ENCODE measurements at regions not wholly inside any gene's neighbourhood (a gene's known extent, or its start where the extent isn't known, plus 50 kb on each side); places are given as distances from the start of the nearest gene placed in this dataset.
"Not testable (repeated sequence)": the region's sequence is repeated elsewhere in the genome, so short reads cannot be mapped to it uniquely, and the experiment has no call there.

DNA sequence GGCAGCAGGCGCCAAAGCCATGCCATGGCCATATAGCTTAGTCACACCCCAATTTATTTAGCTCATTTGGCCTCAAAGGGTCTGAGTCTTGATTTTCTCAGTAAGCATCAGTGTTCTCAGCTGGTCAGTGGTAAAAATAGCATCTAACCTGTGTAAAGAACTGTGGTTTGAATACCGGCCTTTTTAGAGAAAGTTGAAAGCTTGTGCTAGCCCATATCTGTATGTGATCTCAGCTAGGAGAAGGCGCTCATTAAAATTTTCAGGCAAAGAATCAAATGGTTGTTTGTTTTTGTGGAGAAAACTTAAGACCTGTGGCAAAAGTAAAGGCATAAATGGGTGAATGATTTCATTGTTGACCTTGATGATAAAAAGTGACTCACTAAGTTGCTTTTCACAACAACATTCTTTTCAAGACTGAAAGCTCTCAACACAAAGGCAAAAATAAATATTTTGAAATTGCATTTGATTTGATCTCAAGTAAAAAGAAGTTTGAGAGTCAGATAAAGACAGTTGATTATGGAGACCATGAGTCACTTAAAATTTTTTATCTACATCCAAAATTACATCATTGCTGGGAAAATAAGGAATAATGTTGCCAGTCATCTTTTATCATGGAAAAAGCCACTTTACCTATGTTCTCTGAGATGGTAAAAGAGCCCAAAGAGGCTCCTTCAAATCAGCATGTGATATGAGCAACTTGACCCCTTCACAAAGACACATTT lies 128.5 kb upstream of the RGS6 start:
- Histone ChIP-seq H3K36me3 (ENCODE audit: low read depth) (no peaks in the 10 kb centered on the region), H3K9me3 (ENCODE audit: insufficient read depth, low read depth) (no peaks in the 10 kb centered on the region), H3K4me3 (no peak overlapping the region), H2AFZ (no peak overlapping the region), H3K9me2 (ENCODE audit: insufficient read depth) (no peaks in the 10 kb centered on the region), H3K4me1 (replicated peaks; ENCODE audit: insufficient read depth) (peaks cover 25% of the 10 kb centered on the region), H3K27ac (peak overlapping the region; percentile 82), H3K4me2 (peak overlapping the region; percentile 48), H3F3A (ENCODE audit: insufficient read depth, low read depth) (peaks cover 24% of the 10 kb centered on the region), H4K20me1 (ENCODE audit: insufficient read depth) (no peaks in the 10 kb centered on the region), H3K27me3 (ENCODE audit: insufficient read depth, low read depth) (peaks cover 5% of the 10 kb centered on the region), H3K79me2 (ENCODE audit: low read depth) (no peaks in the 10 kb centered on the region)
- intact Hi-C loops (cut with micrococcal nuclease; ENCODE audit: unreplicated experiment), result no loop called here
- ChIA-PET POLR2A (ENCODE audit: unreplicated experiment) (interaction anchor here (0.6 kb wide), 2 partner anchors 50 to 51 kb away, joined by 3 to 4 read pairs; no protein-coding TSS in a partner anchor), CTCF (interaction anchor here (0.5 to 0.6 kb wide), 2 partner anchors 59 to 168 kb away, joined by 3 to 6 read pairs; no protein-coding TSS in a partner anchor)
- no TSS peak for BruUV-seq (replicated peaks)
- DNase-seq, result peak; percentile 2 to 97
- TF ChIP-seq EZH2 (IDR thresholded peaks at IDR 0.05; ENCODE audit: low read depth), result no peak
- TF ChIP-seq, protein P1, sequence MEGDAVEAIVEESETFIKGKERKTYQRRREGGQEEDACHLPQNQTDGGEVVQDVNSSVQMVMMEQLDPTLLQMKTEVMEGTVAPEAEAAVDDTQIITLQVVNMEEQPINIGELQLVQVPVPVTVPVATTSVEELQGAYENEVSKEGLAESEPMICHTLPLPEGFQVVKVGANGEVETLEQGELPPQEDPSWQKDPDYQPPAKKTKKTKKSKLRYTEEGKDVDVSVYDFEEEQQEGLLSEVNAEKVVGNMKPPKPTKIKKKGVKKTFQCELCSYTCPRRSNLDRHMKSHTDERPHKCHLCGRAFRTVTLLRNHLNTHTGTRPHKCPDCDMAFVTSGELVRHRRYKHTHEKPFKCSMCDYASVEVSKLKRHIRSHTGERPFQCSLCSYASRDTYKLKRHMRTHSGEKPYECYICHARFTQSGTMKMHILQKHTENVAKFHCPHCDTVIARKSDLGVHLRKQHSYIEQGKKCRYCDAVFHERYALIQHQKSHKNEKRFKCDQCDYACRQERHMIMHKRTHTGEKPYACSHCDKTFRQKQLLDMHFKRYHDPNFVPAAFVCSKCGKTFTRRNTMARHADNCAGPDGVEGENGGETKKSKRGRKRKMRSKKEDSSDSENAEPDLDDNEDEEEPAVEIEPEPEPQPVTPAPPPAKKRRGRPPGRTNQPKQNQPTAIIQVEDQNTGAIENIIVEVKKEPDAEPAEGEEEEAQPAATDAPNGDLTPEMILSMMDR (conservative IDR thresholded peaks at IDR 0.05), result no peak

DNA sequence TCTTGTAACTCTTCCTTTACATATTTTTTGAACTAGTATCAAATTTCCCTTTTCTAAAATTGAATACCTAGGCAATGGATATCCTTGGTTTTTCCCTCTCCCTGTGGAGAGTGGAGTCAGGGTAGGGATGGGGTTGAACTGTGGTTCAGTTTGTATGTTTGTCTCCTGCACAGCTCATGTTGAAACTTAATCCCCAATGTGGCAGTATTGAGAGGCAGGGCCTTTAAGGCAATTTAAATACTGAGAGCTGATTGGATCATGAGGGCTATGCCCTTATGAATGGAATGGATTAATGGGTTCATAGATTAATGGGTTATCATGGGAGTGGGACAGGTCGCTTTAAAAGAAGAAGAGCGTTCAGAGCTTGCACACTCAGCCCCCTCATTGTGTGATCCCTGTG lies 127.2 kb upstream of the RGS6 start:
- CTCF ChIA-PET, result no interaction called here
- no peak for DNase-seq
- Histone ChIP-seq H3K4me3 (no peak overlapping the region), H3K4me1 (replicated peaks; ENCODE audit: insufficient read depth) (peaks cover 25% of the 10 kb centered on the region), H3K79me2 (ENCODE audit: low read depth) (no peaks in the 10 kb centered on the region), H3K4me2 (no peak overlapping the region), H3K27me3 (ENCODE audit: insufficient read depth, low read depth) (peaks cover 8% of the 10 kb centered on the region), H2AFZ (no peak overlapping the region), H4K20me1 (ENCODE audit: insufficient read depth) (no peaks in the 10 kb centered on the region), H3K9me3 (ENCODE audit: insufficient read depth, low read depth) (no peaks in the 10 kb centered on the region), H3K9me2 (ENCODE audit: insufficient read depth) (no peaks in the 10 kb centered on the region), H3K36me3 (ENCODE audit: low read depth) (no peaks in the 10 kb centered on the region), H3K27ac (no peak overlapping the region), H3F3A (ENCODE audit: insufficient read depth, low read depth) (peaks cover 24% of the 10 kb centered on the region)
- no TSS peak for BruUV-seq (replicated peaks)
- POLR2A ChIA-PET (ENCODE audit: unreplicated experiment), result no interaction called here
- TF ChIP-seq EZH2 (IDR thresholded peaks at IDR 0.05; ENCODE audit: low read depth), result no peak
- TF ChIP-seq, protein P1 (conservative IDR thresholded peaks at IDR 0.05), result no peak
- intact Hi-C loops (cut with micrococcal nuclease; ENCODE audit: unreplicated experiment), result no loop called here

DNA sequence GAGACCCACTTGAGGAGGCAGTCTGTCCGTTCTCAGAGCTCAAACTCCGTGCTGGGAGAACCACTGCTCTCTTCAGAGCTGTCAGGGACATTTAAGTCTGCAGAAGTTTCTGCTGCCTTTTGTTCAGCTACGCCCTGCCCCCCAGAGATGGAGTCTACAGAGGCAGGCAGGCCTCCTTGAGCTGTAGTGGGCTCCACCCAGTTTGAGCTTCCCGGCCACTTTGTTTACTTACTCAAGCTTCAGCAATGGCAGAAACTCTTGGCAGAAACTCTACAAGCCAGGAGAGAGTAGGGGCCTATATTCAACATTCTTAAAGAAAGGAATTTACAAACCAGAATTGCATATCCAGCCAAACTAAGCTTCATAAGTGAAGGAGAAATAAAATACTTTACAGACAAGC lies 125.2 kb upstream of the RGS6 start:
- H3K27ac ChIP-seq; H3K36me3 ChIP-seq (ENCODE audit: low read depth); H2AFZ ChIP-seq; CTCF ChIA-PET; H3K4me3 ChIP-seq; H3K79me2 ChIP-seq (ENCODE audit: low read depth); H3K9me3 ChIP-seq (ENCODE audit: insufficient read depth, low read depth); intact Hi-C loops (cut with micrococcal nuclease; ENCODE audit: unreplicated experiment); H3K27me3 ChIP-seq (ENCODE audit: insufficient read depth, low read depth); H3K9me2 ChIP-seq (ENCODE audit: insufficient read depth); H4K20me1 ChIP-seq (ENCODE audit: insufficient read depth); POLR2A ChIA-PET (ENCODE audit: unreplicated experiment); BruUV-seq (replicated peaks); H3K4me2 ChIP-seq; DNase-seq: not testable (repeated sequence)
- Histone ChIP-seq H3F3A (ENCODE audit: insufficient read depth, low read depth) (peaks cover 24% of the 10 kb centered on the region), H3K4me1 (replicated peaks; ENCODE audit: insufficient read depth) (peaks cover 25% of the 10 kb centered on the region)

DNA sequence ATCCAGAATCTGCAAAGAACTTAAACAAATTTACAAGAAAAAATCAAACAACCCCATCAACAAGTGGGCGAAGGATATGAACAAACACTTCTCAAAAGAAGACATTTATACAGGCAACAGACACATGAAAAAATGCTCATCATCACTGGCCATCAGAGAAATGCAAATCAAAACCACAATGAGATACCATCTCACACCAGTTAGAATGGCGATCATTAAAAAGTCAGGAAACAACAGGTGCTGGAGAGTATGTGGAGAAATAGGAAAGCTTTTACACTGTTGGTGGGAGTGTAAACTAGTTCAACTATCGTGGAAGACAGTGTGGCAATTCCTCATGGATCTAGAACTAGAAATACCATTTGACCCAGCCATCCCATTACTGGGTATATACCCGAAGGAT lies 121.4 kb upstream of the RGS6 start:
- POLR2A ChIA-PET (ENCODE audit: unreplicated experiment); DNase-seq; H3K36me3 ChIP-seq (ENCODE audit: low read depth); H3K4me3 ChIP-seq; H4K20me1 ChIP-seq (ENCODE audit: insufficient read depth); intact Hi-C loops (cut with micrococcal nuclease; ENCODE audit: unreplicated experiment); H3K9me3 ChIP-seq (ENCODE audit: insufficient read depth, low read depth); H3K4me2 ChIP-seq; CTCF ChIA-PET; H3F3A ChIP-seq (ENCODE audit: insufficient read depth, low read depth); H3K27me3 ChIP-seq (ENCODE audit: insufficient read depth, low read depth); H2AFZ ChIP-seq; BruUV-seq (replicated peaks); H3K9me2 ChIP-seq (ENCODE audit: insufficient read depth); H3K4me1 ChIP-seq (replicated peaks; ENCODE audit: insufficient read depth); H3K27ac ChIP-seq; H3K79me2 ChIP-seq (ENCODE audit: low read depth): not testable (repeated sequence)

Data from PC-9 (cell line).